H9 (cell line): ENCODE measurements at regions not wholly inside any gene's neighbourhood (a gene's known extent, or its start where the extent isn't known, plus 50 kb on each side); places are given as distances from the start of the nearest gene placed in this dataset.
"Not testable (repeated sequence)": the region's sequence is repeated elsewhere in the genome, so short reads cannot be mapped to it uniquely, and the experiment has no call there.

ENCODE experiments used
- DNase-seq: peaks from one replicate; pipeline ENCODE4 v3.0.0-alpha.2; 2017
- H2AFZ ChIP-seq: one replicate; pipeline ENCODE4 v1.6.1; 2013; ENCODE audit warnings: mild to moderate bottlenecking, low read length, control low read depth, moderate library complexity
- H2AK5ac ChIP-seq: 2 replicates; pipeline ENCODE4 v1.6.1; 2013; ENCODE audit warnings: low read length, control low read depth, mixed read lengths; ENCODE audit not compliant: insufficient read length
- H2BK120ac ChIP-seq: one replicate; pipeline ENCODE4 v1.6.1; 2013; ENCODE audit warnings: low read depth, mild to moderate bottlenecking, low read length, control low read depth, inconsistent platforms; ENCODE audit not compliant: poor library complexity, severe bottlenecking
- H2BK12ac ChIP-seq: 2 replicates; pipeline ENCODE4 v1.6.1; 2013; ENCODE audit warnings: low read length, control low read depth, mixed read lengths, low read depth; ENCODE audit not compliant: insufficient read length
- H2BK15ac ChIP-seq: 2 replicates; pipeline ENCODE4 v1.6.1; 2013; ENCODE audit warnings: low read depth, low read length, control low read depth
- H2BK20ac ChIP-seq: one replicate; pipeline ENCODE4 v1.6.1; 2013; ENCODE audit warnings: low read depth, mild to moderate bottlenecking, low read length, control low read depth, inconsistent platforms; ENCODE audit not compliant: poor library complexity, severe bottlenecking
- H2BK5ac ChIP-seq: 2 replicates; pipeline ENCODE4 v1.6.1; 2013; ENCODE audit warnings: low read length, control low read depth, mixed read lengths; ENCODE audit not compliant: insufficient read length
- H3K14ac ChIP-seq: 2 replicates; pipeline ENCODE4 v1.6.1; 2013; ENCODE audit warnings: low read length, control low read depth; ENCODE audit not compliant: insufficient read depth
- H3K18ac ChIP-seq: 2 replicates; pipeline ENCODE4 v1.6.1; 2013; ENCODE audit warnings: low read depth, mild to moderate bottlenecking, mixed read lengths, low read length, control low read depth; ENCODE audit not compliant: insufficient read length
- H3K23ac ChIP-seq: 2 replicates; pipeline ENCODE4 v1.6.1; 2013; ENCODE audit warnings: low read length, control low read depth, mixed read lengths, low read depth; ENCODE audit not compliant: insufficient read length
- H3K23me2 ChIP-seq: 2 replicates; pipeline ENCODE4 v1.6.1; 2013; ENCODE audit warnings: low read depth, mild to moderate bottlenecking, mixed read lengths, low read length, control low read depth; ENCODE audit not compliant: insufficient read length, poor library complexity, severe bottlenecking
- H3K27ac ChIP-seq: 2 replicates; pipeline ENCODE4 v1.5.1; 2013; ENCODE audit warnings: low read length, control low read depth, mixed read lengths, low read depth; ENCODE audit not compliant: insufficient read length
- H3K27me3 ChIP-seq: 2 replicates; pipeline ENCODE4 v1.6.1; 2013; ENCODE audit warnings: low read length, control low read depth, inconsistent platforms; ENCODE audit not compliant: insufficient read depth
- H3K4ac ChIP-seq: 2 replicates; pipeline ENCODE4 v1.6.1; 2013; ENCODE audit warnings: low read depth, mild to moderate bottlenecking, control low read depth, inconsistent platforms, low read length, moderate library complexity
- H3K4me1 ChIP-seq: 2 replicates; pipeline ENCODE4 v1.6.1; 2013; ENCODE audit warnings: low read length, control low read depth, inconsistent platforms; ENCODE audit not compliant: insufficient read depth
- H3K4me2 ChIP-seq: 2 replicates; pipeline ENCODE4 v1.6.1; 2013; ENCODE audit warnings: low read length, control low read depth, mixed read lengths; ENCODE audit not compliant: insufficient read length, insufficient read depth
- H3K56ac ChIP-seq: 2 replicates; pipeline ENCODE4 v1.6.1; 2013; ENCODE audit warnings: low read depth, mild to moderate bottlenecking, mixed read lengths, low read length, control low read depth; ENCODE audit not compliant: insufficient read length
- H3K79me1 ChIP-seq: 2 replicates; pipeline ENCODE4 v1.6.1; 2013; ENCODE audit warnings: low read depth, mild to moderate bottlenecking, moderate library complexity, low read length, control low read depth, inconsistent platforms; ENCODE audit not compliant: insufficient read depth, poor library complexity, severe bottlenecking
- H3K79me2 ChIP-seq: 2 replicates; pipeline ENCODE4 v1.6.1; 2013; ENCODE audit warnings: low read length, control low read depth, inconsistent platforms; ENCODE audit not compliant: insufficient read depth
- H3K9ac ChIP-seq: 2 replicates; pipeline ENCODE4 v1.6.1; 2013; ENCODE audit warnings: low read length, control low read depth, mixed read lengths; ENCODE audit not compliant: insufficient read length; ENCODE audit errors: extremely low read depth
- H3K9me3 ChIP-seq: one replicate; pipeline ENCODE4 v1.6.1; 2013; ENCODE audit warnings: low read depth, low read length, inconsistent platforms; ENCODE audit not compliant: control insufficient read depth
- H3T11ph ChIP-seq: one replicate; pipeline ENCODE4 v1.6.1; 2013; ENCODE audit warnings: mild to moderate bottlenecking, low read length, control low read depth, inconsistent platforms
- H4K20me1 ChIP-seq: one replicate; pipeline ENCODE4 v1.6.1; 2013; ENCODE audit not compliant: control insufficient read depth, insufficient read length, insufficient read depth
- H4K5ac ChIP-seq: 2 replicates; pipeline ENCODE4 v1.6.1; 2013; ENCODE audit warnings: low read depth, mild to moderate bottlenecking, mixed read lengths, low read length, control low read depth; ENCODE audit not compliant: insufficient read length
- H4K8ac ChIP-seq: replicated peaks from 2 replicates; pipeline ENCODE4 v1.6.1; 2013; ENCODE audit warnings: low read length, control low read depth, mixed read lengths, low read depth; ENCODE audit not compliant: insufficient read length
- H4K91ac ChIP-seq: 2 replicates; pipeline ENCODE4 v1.6.1; 2013; ENCODE audit warnings: low read depth, mild to moderate bottlenecking, moderate library complexity, mixed read lengths, low read length, control low read depth; ENCODE audit not compliant: insufficient read length
- H3K27ac Mint-ChIP-seq, 3 experiments: 2 replicates in 2 of 3; 3 replicates in 1 of 3; pipeline ENCODE4 v1.8.0; 2020 to 2021; ENCODE audit warnings: mixed read lengths in 3 of 3, mild to moderate bottlenecking in 1 of 3, moderate library complexity in 1 of 3
- H3K27me3 Mint-ChIP-seq: 2 replicates; pipeline ENCODE4 v1.8.0; 2021; ENCODE audit warnings: low read depth, mild to moderate bottlenecking, moderate library complexity, mixed read lengths
- H3K36me3 Mint-ChIP-seq, 3 experiments: 2 replicates in 2 of 3; 3 replicates in 1 of 3; pipeline ENCODE4 v1.8.0; 2020 to 2021; ENCODE audit warnings: low read depth in 3 of 3, mixed read lengths in 3 of 3; ENCODE audit not compliant: insufficient read depth in 1 of 3
- H3K4me1 Mint-ChIP-seq, 2 experiments: 2 replicates each; pipeline ENCODE4 v1.8.0; 2020; ENCODE audit warnings: mixed read lengths in 2 of 2
- H3K4me3 Mint-ChIP-seq, 2 experiments: 2 replicates in 1 of 2; 3 replicates in 1 of 2; pipeline ENCODE4 v1.8.0; 2020 to 2021; ENCODE audit warnings: mild to moderate bottlenecking in 2 of 2, mixed read lengths in 2 of 2, moderate library complexity in 1 of 2
- H3K9me3 Mint-ChIP-seq, 2 experiments: 2 replicates in 1 of 2; 3 replicates in 1 of 2; pipeline ENCODE4 v1.8.0; 2020; ENCODE audit warnings: mild to moderate bottlenecking in 2 of 2, mixed read lengths in 2 of 2, moderate library complexity in 1 of 2
- CTCF ChIP-seq: fragments of 200-600 bp; sonication (generic); conservative IDR thresholded peaks from 3 replicates; pipeline ENCODE4 v1.8.0; 2021; ENCODE audit warnings: antibody characterized with exemption, mild to moderate bottlenecking
- WGBS: extraction: QIAGEN DNeasy Blood & Tissue Kit; methylation state at CpG from one replicate; pipeline ENCODE4 v1.1.7; 2013; ENCODE audit warnings: missing lambda C conversion rate, low lambda C conversion rate, mixed read lengths; ENCODE audit not compliant: insufficient read length; ENCODE audit errors: extremely low coverage; 5-methylcytosine and 5-hydroxymethylcytosine counted together

- no peak overlapping the region for H3K27ac Mint-ChIP-seq
- peaks cover 4% of the 10 kb centered on the region; the same call in 1 of the 2 replicates for H3K27me3 Mint-ChIP-seq
- Histone ChIP-seq H3K79me2 (no peaks in the 10 kb centered on the region), H2BK5ac (no peak overlapping the region), H3K18ac (no peak overlapping the region), H3K23ac (no peak overlapping the region), H3K4me2 (no peak overlapping the region), H3K4me1 (no peaks in the 10 kb centered on the region), H3K23me2 (no peaks in the 10 kb centered on the region), H2BK120ac (no peak overlapping the region), H2BK20ac (no peak overlapping the region), H4K91ac (no peak overlapping the region), H2BK15ac (no peak overlapping the region), H4K5ac (no peak overlapping the region), H3K79me1 (no peaks in the 10 kb centered on the region), H3K14ac (no peak overlapping the region), H3K9me3 (no peaks in the 10 kb centered on the region), H3K9ac (no peak overlapping the region), H3K27me3 (no peaks in the 10 kb centered on the region), H4K20me1 (no peaks in the 10 kb centered on the region), H3K27ac (no peak overlapping the region), H3K4ac (no peak overlapping the region), H4K8ac (no peak overlapping the region), H3T11ph (no peak overlapping the region), H2AK5ac (no peak overlapping the region), H2AFZ (no peak overlapping the region), H3K56ac (no peak overlapping the region), H2BK12ac (no peak overlapping the region)
- no peak overlapping the region for H3K4me3 Mint-ChIP-seq
- H3K9me3 Mint-ChIP-seq = peaks cover 21 to 23% of the 10 kb centered on the region in 2 experiments
- H3K4me1 Mint-ChIP-seq = peaks cover 11 to 13% of the 10 kb centered on the region in 2 experiments; a peak in 3 of 4 replicates
- DNase-seq = no peak
- no peak for TF ChIP-seq CTCF
- WGBS = no CpG with 5 or more reads among the region's 1 CpG
- H3K36me3 Mint-ChIP-seq = peaks cover 4 to 22% (median 13%) of the 10 kb centered on the region in 3 experiments
Measured at GRCh38 chr18:37836071-37836970, 270.7 kb upstream of the CELF4 start.

DNA sequence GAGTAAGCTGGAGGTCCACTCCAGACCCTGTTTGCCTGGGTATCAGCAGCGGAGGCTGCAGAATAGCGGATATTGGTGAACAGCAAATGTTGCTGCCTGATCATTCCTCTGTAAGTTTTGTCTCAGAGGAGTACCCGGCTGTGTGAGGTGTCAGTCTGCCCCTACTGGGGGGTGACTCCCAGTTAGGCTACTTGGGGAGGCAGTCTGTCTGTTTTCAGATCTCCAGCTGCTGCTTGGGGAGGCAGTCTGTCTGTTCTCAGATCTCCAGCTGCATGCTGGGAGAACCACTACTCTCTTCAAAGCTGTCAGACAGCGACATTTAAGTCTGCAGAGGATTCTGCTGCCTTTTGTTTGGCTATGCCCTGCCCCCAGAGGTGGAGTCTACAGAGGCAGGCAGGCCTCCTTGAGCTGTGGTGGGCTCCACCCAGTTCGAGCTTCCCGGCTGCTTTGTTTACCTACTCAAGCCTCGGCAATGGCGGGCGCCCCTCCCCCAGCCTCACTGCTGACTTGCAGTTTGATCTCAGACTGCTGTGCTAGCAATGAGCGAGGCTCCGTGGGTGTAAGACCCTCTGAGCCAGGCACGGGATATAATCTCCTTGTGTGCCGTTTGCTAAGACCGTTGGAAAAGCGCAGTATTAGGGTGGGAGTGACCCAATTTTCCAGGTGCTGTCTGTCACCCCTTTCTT is 266.6 kb upstream of the CELF4 start:
- H2BK120ac ChIP-seq, H2BK15ac ChIP-seq, H2AFZ ChIP-seq, H2BK5ac ChIP-seq, H3K79me1 ChIP-seq, H3K27ac ChIP-seq, H3K27me3 Mint-ChIP-seq, H3K4me3 Mint-ChIP-seq, H2BK12ac ChIP-seq, H3K9ac ChIP-seq, H3K79me2 ChIP-seq, H3T11ph ChIP-seq, H3K23me2 ChIP-seq, H4K20me1 ChIP-seq, H3K4ac ChIP-seq, H4K8ac ChIP-seq, H4K91ac ChIP-seq, H3K27me3 ChIP-seq, H3K4me2 ChIP-seq, H2BK20ac ChIP-seq, H4K5ac ChIP-seq, H3K18ac ChIP-seq, H2AK5ac ChIP-seq, H3K27ac Mint-ChIP-seq, H3K23ac ChIP-seq, H3K56ac ChIP-seq, H3K4me1 ChIP-seq, H3K14ac ChIP-seq, H3K9me3 ChIP-seq, DNase-seq: not testable (repeated sequence)
- peaks cover 27 to 30% of the 10 kb centered on the region in 2 experiments for H3K9me3 Mint-ChIP-seq
- WGBS = no CpG with 5 or more reads among the region's 15 CpGs
- H3K36me3 Mint-ChIP-seq = peaks cover 5 to 27% (median 14%) of the 10 kb centered on the region in 3 experiments
- H3K4me1 Mint-ChIP-seq = peaks cover 9 to 13% of the 10 kb centered on the region in 2 experiments; a peak in 3 of 4 replicates
